NCI-H226 (cell line): ENCODE measurements at regions not wholly inside any gene's neighbourhood (a gene's known extent, or its start where the extent isn't known, plus 50 kb on each side); places are given as distances from the start of the nearest gene placed in this dataset.
"Not testable (repeated sequence)": the region's sequence is repeated elsewhere in the genome, so short reads cannot be mapped to it uniquely, and the experiment has no call there.

ENCODE experiments used
- DNase-seq: peaks from one replicate; pipeline ENCODE4 v3.0.0-alpha.2; 2015

DNA sequence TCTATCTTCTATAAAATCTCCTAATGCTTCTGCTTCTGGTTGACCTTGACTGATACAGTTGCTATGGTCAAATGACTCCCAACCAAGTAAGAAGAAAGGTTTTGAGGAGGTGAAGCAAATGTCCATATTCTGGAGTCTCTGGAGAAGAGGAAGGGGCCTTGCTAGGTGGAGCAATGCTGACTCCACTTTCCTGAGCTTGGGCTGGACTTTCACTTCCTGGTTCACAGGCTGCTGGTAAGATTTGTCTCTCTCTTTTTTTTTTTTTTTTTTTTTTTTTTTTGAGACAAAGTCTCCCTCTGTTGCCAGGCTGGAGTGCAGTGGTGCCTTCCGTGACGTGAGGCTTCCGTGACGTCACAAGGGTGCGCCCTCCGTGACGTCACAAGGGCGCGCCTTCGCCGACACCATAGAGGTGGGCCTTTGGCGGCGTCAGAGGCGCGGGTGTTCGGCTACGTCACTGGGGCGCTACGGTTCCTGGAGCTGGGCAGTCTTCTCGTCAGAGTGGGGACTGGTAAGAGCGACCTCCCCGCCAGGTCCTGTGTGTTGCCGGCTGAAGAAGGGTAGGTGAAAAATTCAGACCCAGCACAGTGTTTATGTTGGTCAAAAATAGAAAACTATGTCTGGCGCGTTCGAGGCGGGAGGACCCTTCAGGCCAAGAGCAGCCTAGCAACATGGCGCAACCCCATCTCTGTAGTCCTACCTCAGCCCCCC is 93.7 kb upstream of the METTL14 start:
- peak; percentile 74 for DNase-seq

DNA sequence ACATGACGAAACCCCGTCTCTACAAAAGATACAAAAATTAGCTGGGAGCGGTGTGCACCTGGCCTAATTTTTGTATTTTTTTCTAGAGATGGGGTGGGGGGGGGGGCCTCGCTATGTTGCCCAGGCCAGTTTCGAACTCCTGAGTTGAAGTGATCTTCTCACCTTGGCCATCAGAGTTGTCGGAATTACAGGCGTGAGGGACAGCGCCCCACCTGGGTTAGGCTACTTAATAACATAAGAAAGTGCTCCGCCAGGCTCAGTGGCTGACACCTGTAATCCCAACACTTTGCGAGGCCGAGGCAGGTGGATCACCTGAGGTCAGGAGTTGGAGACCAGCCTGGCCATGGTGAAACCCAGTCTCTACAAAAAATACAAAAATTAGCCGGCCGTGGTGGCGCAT is 92.9 kb upstream of the METTL14 start:
- DNase-seq: not testable (repeated sequence)

DNA sequence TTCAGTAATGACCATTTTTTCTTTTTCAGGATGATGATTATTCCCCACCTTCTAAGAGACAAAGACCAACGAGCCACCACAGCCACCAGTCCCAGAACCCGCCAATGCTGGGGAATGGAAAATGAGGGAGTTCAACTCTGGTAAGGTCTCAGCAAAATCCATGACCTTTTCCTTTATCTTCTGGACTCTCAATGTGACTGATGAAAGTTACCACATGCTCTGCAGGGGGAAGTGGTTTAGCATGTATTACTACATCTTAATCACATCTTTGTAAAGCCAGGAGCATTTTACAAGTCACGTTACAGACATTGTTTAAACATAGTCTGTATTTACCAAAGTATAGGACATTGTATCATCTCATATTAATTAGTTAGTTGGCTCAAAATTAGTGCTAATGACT is 89.3 kb upstream of the METTL14 start:
- not testable (repeated sequence) for DNase-seq

DNA sequence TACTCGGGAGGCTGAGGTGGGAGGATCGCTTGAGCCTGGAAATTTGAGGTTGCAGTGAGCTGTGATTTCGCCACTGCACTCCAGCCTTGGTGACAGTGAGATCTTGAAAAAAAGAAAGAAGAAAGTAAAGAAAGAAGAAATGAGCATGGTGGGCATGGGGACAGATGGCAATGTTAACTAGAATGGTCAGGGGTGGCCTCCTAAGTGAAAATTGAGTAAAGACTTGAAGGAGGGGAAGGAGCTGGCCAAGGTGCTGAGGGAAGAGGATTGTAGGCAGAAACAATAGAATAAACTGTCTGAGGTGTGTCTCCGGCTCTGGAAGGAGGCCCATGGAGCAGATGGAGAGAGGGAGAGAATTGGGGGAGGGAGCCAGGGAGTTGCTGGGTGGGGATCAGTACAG is 60.1 kb upstream of the METTL14 start:
- not testable (repeated sequence) for DNase-seq

DNA sequence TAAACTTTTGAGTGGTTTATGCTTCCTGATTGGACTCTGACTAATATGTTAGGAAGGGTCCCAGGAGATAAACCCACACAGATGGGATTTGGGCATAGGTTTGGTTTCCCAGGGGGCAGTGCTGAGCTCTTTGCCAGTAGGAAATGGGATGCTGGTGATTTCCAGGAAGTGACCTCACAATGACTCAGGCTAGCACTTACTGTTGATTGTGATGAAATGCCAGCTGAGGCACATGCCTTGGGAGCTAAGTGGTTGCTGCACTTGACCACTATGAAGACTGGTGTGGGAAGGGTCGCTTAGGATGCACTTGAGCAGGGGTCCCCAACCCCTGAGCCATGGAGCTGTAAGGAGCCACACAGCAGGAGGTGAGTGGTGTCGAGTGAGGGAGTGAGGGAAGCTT is 55.5 kb upstream of the METTL14 start:
- DNase-seq: peak; percentile 43

DNA sequence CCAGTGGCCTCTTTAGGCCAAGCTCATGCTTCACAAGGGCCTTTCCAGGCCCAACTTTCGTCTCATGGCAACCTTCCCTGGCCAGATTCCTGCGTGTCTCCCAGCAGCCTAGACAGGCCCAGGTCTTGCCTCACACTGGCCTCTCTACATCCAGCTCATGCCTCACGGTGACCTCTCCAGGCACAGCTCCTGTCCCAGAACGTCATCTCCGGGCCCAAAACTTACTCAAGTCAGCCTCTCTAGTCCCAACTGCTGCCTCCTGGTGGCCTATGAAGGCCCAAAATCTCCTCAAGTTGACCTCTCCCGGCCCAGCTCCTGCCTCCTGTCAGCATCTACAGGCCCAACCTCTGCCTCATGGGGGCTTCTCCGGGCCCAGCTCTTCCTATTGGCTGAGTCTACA is 54.3 kb upstream of the METTL14 start:
- not testable (repeated sequence) for DNase-seq

DNA sequence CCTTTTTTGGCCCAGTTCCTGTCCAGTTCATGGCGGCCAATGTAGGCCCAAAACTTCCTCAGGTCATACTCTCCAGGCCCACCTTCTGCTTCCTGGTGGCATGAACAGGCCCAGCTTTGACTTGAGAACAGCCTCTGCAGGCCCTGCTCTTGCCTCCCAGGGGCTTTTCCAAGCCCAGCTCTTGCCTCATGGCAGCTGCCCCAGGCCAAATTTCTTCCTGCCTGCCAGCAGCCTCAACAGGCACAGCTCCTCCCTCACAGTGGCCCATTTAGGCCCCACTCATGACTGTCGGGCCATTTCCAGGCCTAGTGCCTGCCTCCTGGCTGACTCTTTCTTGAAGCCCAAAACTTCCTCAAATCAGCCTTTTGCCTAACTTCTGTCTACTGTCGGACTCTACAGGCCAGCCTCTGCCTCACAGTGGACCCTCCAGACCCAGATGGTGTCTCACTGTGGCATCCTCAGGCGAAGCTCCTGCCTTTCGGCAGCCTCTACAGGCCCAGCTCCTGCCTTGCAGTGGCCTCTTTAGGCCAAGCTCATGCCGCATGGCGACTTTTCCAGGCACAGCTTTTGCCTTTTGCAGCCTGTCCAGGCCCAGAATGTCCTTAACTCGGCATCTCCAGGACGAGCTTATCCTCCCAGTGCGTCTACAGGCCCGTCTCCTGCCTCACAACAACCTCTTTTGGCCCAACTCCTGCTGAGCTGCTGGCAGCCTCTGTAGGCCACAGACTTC is 53.7 kb upstream of the METTL14 start:
- DNase-seq: not testable (repeated sequence)

DNA sequence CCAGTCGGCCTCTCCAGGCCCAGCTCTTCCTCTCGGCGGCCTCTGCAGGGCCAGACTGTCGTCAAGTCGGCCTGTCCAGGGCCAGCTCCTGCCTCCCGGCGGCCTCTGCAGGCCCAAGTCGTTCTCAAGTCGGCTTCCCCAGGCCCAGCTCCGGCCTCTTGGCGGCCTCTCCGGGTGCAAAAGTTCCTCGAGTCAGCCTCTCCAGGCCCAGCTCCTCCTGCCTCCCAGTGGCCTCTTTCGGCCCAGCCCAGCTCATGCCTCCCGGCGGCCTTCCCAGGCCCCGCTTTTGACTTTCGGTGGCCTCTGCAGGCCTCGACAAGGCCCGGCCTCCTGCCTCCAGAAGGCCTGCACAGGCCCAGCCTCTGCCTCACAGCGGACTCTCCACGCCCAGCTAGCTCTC is 51.7 kb upstream of the METTL14 start:
- DNase-seq: not testable (repeated sequence)

DNA sequence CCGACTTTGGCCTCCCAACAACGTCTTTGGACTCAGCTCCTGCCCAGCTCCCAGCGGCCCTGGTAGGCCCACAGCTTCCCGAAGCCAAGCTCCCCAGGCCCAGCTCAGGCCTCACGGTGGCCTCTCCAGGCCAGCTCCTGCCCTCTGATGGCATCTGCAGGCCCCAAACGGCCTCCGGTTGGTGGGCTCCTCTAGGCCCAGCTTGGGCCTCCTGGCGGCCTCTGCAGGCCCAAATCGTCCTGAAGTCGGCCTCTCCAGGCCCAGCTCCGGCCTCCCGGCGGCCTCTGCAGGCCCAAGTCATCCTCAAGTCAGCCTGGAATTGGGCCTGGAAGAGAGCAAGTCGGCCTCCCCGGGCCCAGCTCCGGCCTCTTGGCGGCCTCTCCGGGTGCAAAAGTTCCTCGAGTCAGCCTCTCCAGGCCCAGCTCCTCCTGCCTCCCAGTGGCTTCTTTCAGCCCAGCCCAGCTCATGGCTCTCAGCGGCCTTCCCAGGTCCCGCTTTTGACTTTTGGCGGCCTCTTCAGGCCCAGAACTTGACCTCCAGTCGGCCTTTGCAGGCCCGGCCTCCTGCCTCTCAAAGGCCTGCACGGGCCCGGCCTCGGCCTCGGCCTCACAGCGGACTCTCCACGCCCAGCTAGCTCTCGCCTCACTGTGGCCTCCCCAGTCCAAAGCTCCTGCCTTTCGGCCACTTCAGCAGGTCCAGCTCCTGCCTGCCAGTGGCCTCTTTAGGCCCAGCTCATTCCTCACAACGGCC is 50.9 kb upstream of the METTL14 start:
- not testable (repeated sequence) for DNase-seq
